GM12892 (cell line): ENCODE measurements at regions not wholly inside any gene's neighbourhood (a gene's known extent, or its start where the extent isn't known, plus 50 kb on each side); places are given as distances from the start of the nearest gene placed in this dataset.

Experiments used
- POLR2A ChIP-seq: IDR thresholded peaks from 2 replicates; pipeline ENCODE4 v1.6.1; 2011; ENCODE audit warnings: low read depth, low read length, control low read depth
- POLR2AphosphoS5 ChIP-seq: IDR thresholded peaks from 2 replicates; pipeline ENCODE4 v1.6.1; 2011; ENCODE audit warnings: low read depth, low read length, control low read depth
- TAF1 ChIP-seq: IDR thresholded peaks from 2 replicates; pipeline ENCODE4 v1.6.1; 2011; ENCODE audit warnings: low read depth, mild to moderate bottlenecking, control low read depth, low read length, borderline replicate concordance

DNA sequence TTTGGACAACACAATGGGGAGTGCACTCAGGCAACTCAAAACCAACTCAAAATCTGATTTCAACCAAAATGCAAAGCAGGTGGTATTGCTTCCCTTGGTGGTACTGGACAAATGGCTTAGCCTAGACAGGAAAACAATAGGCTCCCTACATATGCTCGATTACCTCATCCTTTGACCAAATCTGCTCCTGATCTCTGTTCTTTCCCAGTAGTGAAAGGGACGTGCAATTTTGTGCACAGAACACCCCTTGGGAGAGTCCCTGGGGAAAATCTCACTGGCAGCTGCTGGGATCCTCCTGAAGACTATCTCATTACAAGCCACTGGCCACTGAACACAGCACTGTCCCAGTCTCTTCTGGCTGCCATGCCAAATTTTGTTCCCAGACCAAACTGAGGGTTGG is 149.2 kb upstream of the VSTM2A start:
- TF ChIP-seq POLR2A: no peak
- no peak for TF ChIP-seq TAF1
- no peak for TF ChIP-seq POLR2AphosphoS5
